Globus pallidus (tissue), 1 donor: ENCODE measurements at regions not wholly inside any gene's neighbourhood (a gene's known extent, or its start where the extent isn't known, plus 50 kb on each side); places are given as distances from the start of the nearest gene placed in this dataset.
A peak's percentile ranks its signal among the peaks of the same experiment; 100 is the strongest.
"Not testable (repeated sequence)": the region's sequence is repeated elsewhere in the genome, so short reads cannot be mapped to it uniquely, and the experiment has no call there.

Experiments used
- DNase-seq: peaks from one replicate; pipeline ENCODE4 v3.0.0-alpha.2; 2015; ENCODE audit warnings: low spot score

- DNase-seq = not testable (repeated sequence)
These were observed 172.8 kb downstream of the ATP6V0E2 start for GRCh38 chr7:150046290-150047194.

GRCh38 chr7:150047329-150047728 lies 173.6 kb downstream of the ATP6V0E2 start:
- not testable (repeated sequence) for DNase-seq

DNA sequence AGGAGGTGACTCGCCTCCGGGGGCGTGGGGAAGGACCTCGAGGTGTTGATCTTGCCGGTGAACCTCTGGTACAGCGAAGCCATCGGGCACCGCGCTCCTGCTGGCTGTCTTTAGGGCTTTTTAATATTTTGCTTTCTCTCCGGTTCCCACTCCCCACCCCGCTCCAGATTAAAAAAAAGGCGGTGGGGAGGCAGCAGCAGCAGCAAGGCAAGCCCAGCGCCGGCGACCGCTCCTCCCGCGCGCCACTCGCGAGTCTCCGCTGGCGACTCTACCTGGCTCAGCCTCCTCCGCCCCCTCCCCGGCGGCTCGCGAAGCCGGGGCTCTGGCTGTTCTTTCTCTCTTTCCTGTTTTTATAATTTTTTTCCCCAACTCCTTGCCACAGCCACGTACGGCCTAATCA lies 174.0 kb downstream of the ATP6V0E2 start:
- not testable (repeated sequence) for DNase-seq

DNA sequence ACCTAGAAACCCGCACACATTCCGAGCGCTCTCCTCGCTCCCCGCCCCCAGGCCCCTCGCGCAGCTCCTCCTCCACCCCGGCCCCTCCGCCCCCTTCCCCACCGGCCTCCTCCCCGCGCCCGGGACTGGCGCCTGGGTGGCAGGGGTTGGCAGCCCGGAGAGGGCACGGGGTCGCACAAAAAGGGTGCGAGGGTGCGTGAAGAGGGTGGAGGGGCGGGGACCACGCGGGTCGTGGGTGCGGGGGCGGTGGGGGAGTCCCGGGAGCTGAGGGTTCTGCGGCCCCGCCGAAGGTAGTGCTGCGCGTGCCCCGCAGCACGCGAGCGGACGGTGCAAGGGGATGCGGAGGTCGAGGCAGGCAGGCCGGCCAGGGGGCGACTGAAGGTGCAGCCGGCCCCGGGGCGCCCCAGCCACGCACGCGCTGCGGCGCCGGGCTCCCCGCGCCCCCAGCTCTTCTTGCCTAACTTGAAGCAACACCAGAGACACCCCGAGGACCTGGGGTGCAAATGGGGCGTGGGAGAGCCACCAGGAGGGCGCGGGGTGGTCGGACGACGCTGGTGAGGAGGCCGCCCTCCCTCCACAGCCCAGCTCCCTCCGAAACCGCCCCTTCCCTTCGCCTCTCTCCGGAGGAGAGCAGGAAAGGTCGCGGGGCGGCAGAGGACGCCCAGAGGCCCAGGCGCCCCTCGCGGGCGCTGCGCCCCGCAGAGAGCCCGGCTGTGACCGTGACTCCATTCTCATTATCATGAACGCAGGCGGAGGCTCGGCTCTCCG lies 174.7 kb downstream of the ATP6V0E2 start:
- DNase-seq = not testable (repeated sequence)

- not testable (repeated sequence) for DNase-seq
These were observed 175.4 kb downstream of the ATP6V0E2 start for GRCh38 chr7:150049012-150049655.

- not testable (repeated sequence) for DNase-seq
These were observed 179.6 kb downstream of the ATP6V0E2 start for GRCh38 chr7:150053396-150053795.

GRCh38 chr7:150054242-150054641 lies 180.5 kb downstream of the ATP6V0E2 start:
- not testable (repeated sequence) for DNase-seq

- not testable (repeated sequence) for DNase-seq
These were observed 186.8 kb downstream of the ATP6V0E2 start for GRCh38 chr7:150060259-150061221.

- not testable (repeated sequence) for DNase-seq
These were observed 189.4 kb downstream of the ATP6V0E2 start for GRCh38 chr7:150063195-150063594.

DNA sequence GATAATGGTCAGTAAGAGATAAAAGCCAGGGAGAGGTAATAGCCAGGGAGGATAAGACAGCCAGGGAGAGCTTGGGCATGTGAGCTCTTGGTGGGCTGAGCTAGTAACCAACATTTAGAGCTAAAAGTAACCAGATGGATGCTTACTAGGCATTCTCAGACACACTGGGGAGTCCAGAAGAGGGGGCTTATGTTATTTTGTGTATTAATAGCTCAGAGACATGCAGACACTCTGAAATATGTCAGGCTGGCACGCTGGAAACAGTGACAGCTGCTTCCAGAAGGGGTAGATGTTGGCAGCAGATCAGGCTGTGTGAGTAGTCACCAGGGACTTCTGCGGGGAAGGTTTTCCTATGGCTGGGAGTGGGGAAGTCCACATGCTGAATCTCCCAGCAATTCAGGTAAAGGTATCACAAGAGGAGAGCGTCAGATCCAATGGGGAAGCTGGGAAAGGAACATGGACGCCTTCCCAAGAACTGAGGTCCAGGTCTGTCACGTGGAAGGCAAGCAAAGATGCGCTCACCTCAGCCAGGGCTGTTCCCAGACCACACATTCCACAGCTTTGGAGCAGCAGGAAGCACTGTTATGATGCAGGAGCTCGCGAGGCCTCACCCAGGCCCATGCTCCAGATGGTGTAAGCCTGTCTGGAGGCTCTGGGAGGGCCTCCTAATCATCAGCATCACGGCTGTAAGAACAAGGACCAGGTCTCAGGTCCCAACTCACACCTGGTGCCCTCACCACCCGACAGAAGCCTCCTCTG lies 196.0 kb downstream of the ATP6V0E2 start:
- DNase-seq = not testable (repeated sequence)

DNA sequence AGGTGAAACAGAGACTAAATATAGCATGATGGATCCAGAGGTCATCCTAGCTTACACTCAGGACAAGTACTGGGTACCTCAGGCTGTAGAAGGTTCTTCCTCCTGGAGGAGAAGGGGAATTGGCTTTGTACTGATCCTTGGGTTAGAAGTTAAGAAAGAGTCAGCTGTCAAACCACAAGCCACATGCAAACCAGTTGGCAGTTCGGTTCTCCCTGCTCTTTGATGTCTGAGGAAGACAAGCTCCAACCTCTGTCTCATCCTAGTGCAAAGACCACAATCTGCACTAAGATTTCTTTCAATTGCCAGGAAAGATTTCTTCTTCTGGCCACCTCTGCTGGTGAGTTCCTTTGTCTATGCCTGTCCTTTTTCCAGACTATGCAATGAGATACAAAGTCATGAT lies 203.8 kb downstream of the ATP6V0E2 start:
- not testable (repeated sequence) for DNase-seq

DNA sequence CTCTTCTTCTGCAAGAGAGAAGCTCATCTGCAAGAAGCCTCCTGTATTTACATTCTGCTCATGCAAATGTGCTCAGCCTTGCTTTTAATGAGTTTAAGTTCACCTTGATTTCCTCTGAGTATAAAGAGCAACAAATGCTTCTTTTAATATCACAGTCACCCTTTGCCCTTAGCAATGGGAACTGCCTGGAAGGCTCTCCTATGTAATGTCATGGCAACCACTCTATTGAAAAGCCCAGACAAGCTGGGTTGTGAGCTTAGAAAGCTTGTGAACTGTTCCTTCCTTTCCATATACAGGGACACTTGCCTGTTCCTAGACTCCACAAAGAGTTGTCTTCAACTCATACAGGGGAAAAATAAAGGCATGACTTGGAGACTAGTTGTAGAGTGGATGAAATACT lies 208.1 kb downstream of the ATP6V0E2 start:
- DNase-seq = not testable (repeated sequence)

DNA sequence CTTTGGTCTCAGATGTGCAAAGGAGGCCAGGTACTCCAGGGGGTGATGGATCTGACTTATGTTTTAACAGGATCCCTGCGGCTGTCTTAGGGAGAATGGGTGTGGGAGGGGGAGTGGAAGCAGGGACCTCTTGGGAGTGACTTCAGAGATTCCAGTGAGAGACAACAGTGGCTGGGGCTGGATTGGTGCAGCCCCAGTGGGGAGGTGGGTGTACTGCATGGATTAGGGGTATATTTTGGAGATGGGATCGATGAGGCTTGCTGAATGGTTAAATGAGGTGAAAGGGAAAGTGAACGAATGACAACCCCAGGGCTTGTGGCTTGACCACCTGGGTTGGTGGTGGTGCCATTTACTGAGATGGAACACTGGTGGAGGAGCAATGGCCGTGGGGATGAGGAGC lies 211.0 kb downstream of the ATP6V0E2 start:
- not testable (repeated sequence) for DNase-seq

DNA sequence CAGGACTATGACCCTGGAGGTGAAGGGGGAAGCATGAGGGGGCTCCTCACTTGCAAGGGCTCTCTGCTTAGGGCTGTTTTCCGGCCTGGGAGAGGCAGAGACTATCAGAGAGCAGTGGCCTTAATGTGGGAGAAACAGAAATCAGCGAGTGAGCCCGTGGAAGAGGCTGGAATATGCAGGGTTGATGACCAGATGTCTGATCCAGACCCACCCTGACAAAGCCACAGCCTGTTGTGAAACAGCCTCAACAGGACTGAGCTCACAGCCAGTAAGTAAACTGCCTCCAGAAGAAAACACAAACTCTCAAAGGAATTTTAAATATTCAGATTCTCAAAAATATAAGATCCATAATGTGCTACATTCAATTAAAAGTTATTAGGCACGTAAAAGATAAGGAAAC lies 213.7 kb downstream of the ATP6V0E2 start:
- DNase-seq = not testable (repeated sequence)

DNA sequence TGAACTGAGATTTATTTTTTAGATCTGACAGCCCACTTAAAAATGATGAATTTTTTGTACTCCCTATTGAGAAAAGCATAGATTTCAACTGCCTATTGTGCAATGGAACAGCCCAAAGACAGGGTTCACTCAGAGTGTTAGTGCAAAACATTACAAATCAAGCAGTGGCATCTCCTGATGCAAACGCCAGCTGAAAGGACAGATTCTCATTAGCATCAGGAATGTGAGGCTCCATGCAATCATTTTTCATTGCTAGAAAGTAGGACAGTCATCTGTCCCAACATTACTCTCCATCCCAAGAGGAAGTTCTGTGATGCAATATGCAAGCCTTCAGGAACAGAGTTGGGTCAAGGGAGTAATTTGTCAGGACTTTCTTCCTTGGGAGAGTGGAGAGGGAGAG lies 215.4 kb downstream of the ATP6V0E2 start:
- not testable (repeated sequence) for DNase-seq

- not testable (repeated sequence) for DNase-seq
These were observed 217.0 kb downstream of the ATP6V0E2 start for GRCh38 chr7:150090776-150091175.

DNA sequence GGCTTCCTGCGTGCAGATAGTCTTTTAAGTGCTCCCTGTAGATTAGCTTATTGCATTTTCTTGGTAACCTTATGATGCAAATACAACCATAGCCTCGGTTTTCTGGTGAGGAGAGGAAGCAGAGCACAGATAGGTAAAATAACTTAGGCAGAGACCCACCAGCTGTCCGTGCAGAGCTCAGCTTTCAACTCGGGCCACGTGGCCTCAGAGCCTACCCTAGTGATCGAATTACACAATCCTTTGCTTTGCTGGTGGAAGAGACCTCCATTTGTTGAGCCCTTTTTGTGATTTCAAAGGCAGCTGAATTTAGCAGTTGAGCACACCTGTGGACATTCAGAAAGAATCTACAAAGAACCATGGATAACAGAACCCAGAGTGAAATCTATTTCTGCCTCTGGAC lies 220.1 kb downstream of the ATP6V0E2 start:
- not testable (repeated sequence) for DNase-seq

GRCh38 chr7:150096213-150096994 lies 222.6 kb downstream of the ATP6V0E2 start:
- DNase-seq = peak; percentile 26

DNA sequence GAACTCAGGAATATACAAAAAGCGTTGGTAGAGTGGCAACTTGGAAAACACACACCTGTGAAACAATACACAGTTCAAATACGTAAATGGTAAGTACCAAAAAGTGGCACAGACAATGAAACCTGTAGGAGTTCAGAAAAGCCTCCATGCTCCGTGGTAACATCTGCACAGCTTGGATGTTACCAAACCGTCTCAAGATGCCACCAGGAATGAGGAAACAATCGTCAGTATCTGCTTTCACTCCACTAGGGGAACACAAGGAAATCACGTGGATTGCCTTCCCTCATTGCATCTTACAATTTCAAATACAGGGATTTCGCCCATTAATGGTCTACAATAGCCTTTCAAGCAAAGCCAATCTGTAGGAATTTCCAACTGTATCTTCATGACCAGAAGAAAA lies 224.6 kb upstream of the LRRC61 start:
- not testable (repeated sequence) for DNase-seq
